ENCODE measurements at regions not wholly inside any gene's neighbourhood (a gene's known extent, or its start where the extent isn't known, plus 50 kb on each side); places are given as distances from the start of the nearest gene placed in this dataset.

- Histone ChIP-seq H2AFZ (ENCODE audit: control insufficient read depth, low read depth, low read length) (no peak overlapping the region), H3K4me3 (no peak overlapping the region), H4K20me1 (ENCODE audit: control insufficient read depth, insufficient read depth) (no peaks in the 10 kb centered on the region), H3K9me3 (replicated peaks; ENCODE audit: control insufficient read depth, insufficient read depth, low read length) (no peaks in the 10 kb centered on the region), H3K4me1 (ENCODE audit: control insufficient read depth, insufficient read depth, low read length) (no peaks in the 10 kb centered on the region), H3K4me2 (ENCODE audit: control insufficient read depth, insufficient read depth) (no peak overlapping the region), H3K36me3 (ENCODE audit: control insufficient read depth in 2 of 2, insufficient read depth in 2 of 2, low read length in 1 of 2) (no peaks in the 10 kb centered on the region), H3K27me3 (replicated peaks in 1 of 2; ENCODE audit: control insufficient read depth in 2 of 2, insufficient read depth in 2 of 2, low read length in 1 of 2) (no peaks in the 10 kb centered on the region), H3K79me2 (ENCODE audit: control insufficient read depth, insufficient read depth, low read length) (no peaks in the 10 kb centered on the region), H3K9ac (ENCODE audit: control insufficient read depth, insufficient read depth, low read length) (no peak overlapping the region), H3K27ac (ENCODE audit: control insufficient read depth, insufficient read depth) (no peak overlapping the region)
- intact Hi-C loops (cut with micrococcal nuclease; ENCODE audit: unreplicated experiment): no loop called here
- ChIA-PET CTCF (no interaction called here), SMC1A (ENCODE audit: uncharacterized antibody, unreplicated experiment) (no interaction called here), POLR2A (no interaction called here), RAD21 (ENCODE audit: unreplicated experiment) (no interaction called here)
- FAIRE-seq: no peak
- BruUV-seq (replicated peaks): no TSS peak
- no peak for ATAC-seq
- TF ChIP-seq DPF2 (IDR thresholded peaks at IDR 0.05): no peak
- TF ChIP-seq BCLAF1 (IDR thresholded peaks at IDR 0.05): no peak
- TF ChIP-seq SPI1 (IDR thresholded peaks at IDR 0.05; ENCODE audit: borderline replicate concordance, insufficient read depth, low read depth, low read length): no peak
- TF ChIP-seq SREBF2 (IDR thresholded peaks at IDR 0.05; ENCODE audit: low read length): no peak
- TF ChIP-seq KAT2A (conservative IDR thresholded peaks at IDR 0.05; ENCODE audit: control insufficient read depth, low read depth, low read length): no peak
- TF ChIP-seq, protein P1, sequence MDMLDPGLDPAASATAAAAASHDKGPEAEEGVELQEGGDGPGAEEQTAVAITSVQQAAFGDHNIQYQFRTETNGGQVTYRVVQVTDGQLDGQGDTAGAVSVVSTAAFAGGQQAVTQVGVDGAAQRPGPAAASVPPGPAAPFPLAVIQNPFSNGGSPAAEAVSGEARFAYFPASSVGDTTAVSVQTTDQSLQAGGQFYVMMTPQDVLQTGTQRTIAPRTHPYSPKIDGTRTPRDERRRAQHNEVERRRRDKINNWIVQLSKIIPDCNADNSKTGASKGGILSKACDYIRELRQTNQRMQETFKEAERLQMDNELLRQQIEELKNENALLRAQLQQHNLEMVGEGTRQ (IDR thresholded peaks at IDR 0.05; ENCODE audit: borderline replicate concordance, low read depth, low read length): no peak
- no peak for TF ChIP-seq RAD21 (IDR thresholded peaks at IDR 0.05; ENCODE audit: insufficient read depth, low read depth, low read length)
- TF ChIP-seq ZNF384 (IDR thresholded peaks at IDR 0.05; ENCODE audit: borderline replicate concordance, low read depth, low read length): no peak
- no peak for TF ChIP-seq RB1 (IDR thresholded peaks at IDR 0.05; ENCODE audit: borderline replicate concordance)
- TF ChIP-seq ATF3 (IDR thresholded peaks at IDR 0.05; ENCODE audit: borderline replicate concordance, extremely low read depth, low read depth, low read length): no peak
- TF ChIP-seq ZNF207 (IDR thresholded peaks at IDR 0.05; ENCODE audit: borderline replicate concordance): no peak
- TF ChIP-seq ESRRA (IDR thresholded peaks at IDR 0.05; ENCODE audit: low read length): no peak
- TF ChIP-seq CHD2 (IDR thresholded peaks at IDR 0.05; ENCODE audit: borderline replicate concordance, low read depth, low read length): no peak
- TF ChIP-seq ZBED1 (IDR thresholded peaks at IDR 0.05; ENCODE audit: borderline replicate concordance): no peak
- TF ChIP-seq ZZZ3 (IDR thresholded peaks at IDR 0.05; ENCODE audit: control insufficient read depth, insufficient read length, low read depth): no peak
- TF ChIP-seq KLF5 (IDR thresholded peaks at IDR 0.05; ENCODE audit: partially characterized antibody): no peak
- no peak for TF ChIP-seq ZNF622 (IDR thresholded peaks at IDR 0.05)
- TF ChIP-seq MEF2B (IDR thresholded peaks at IDR 0.05; ENCODE audit: partially characterized antibody, poor library complexity, severe bottlenecking): no peak
- no peak for TF ChIP-seq ATF2 (IDR thresholded peaks at IDR 0.05; ENCODE audit: low read length)
- in situ Hi-C loops (cut with MboI): no loop called here
- no peak for DNase-seq (ENCODE audit: low read depth, low spot score)
- WGBS (ENCODE audit: insufficient coverage, insufficient replicate concordance, low lambda C conversion rate, missing lambda C conversion rate): 25% methylated on average over 13 of the region's 13 CpGs
Observed at GRCh38 chr10:125424191-125424847, 258.6 kb downstream of the TEX36 start.
